Liver (tissue), 8 donors: ENCODE measurements at regions not wholly inside any gene's neighbourhood (a gene's known extent, or its start where the extent isn't known, plus 50 kb on each side); places are given as distances from the start of the nearest gene placed in this dataset.

Experiments
- DNase-seq: peaks from one replicate; pipeline ENCODE4 v3.0.0-alpha.2; 2017; ENCODE audit warnings: low spot score
- H3K27ac ChIP-seq, 2 donors: one replicate each; pipeline ENCODE4 v1.7.0; 2013; ENCODE audit warnings: inconsistent platforms in 2 of 2, low read length in 2 of 2, control low read depth in 1 of 2, low read depth in 1 of 2, mild to moderate bottlenecking in 1 of 2
- H3K27me3 ChIP-seq, 4 donors: one replicate each; pipeline versions ENCODE4 v1.6.1 to v1.7.0; 2013; ENCODE audit warnings: low read length in 3 of 4, inconsistent platforms in 1 of 4, mild to moderate bottlenecking in 1 of 4, moderate library complexity in 1 of 4; ENCODE audit not compliant: control insufficient read depth in 4 of 4, insufficient read depth in 4 of 4
- H3K36me3 ChIP-seq, 4 donors: one replicate each; pipeline versions ENCODE4 v1.6.1 to v1.7.0; 2013; ENCODE audit warnings: low read length in 3 of 4, mild to moderate bottlenecking in 3 of 4, low read depth in 1 of 4, moderate library complexity in 1 of 4; ENCODE audit not compliant: control insufficient read depth in 4 of 4, insufficient read depth in 3 of 4
- H3K4me1 ChIP-seq, 4 donors: one replicate each; pipeline versions ENCODE4 v1.6.1 to v1.7.0; 2013; ENCODE audit warnings: low read length in 3 of 4, mild to moderate bottlenecking in 3 of 4, moderate library complexity in 1 of 4; ENCODE audit not compliant: control insufficient read depth in 4 of 4, insufficient read depth in 4 of 4
- H3K4me3 ChIP-seq, 3 donors: one replicate each; pipeline versions ENCODE4 v1.6.1 to v1.7.0; 2013; ENCODE audit warnings: low read length in 3 of 3, control low read depth in 1 of 3, low read depth in 1 of 3, mild to moderate bottlenecking in 1 of 3
- H3K9ac ChIP-seq, 2 donors: one replicate each; pipeline ENCODE4 v1.7.0; 2013; ENCODE audit warnings: low read length in 2 of 2, mild to moderate bottlenecking in 2 of 2, moderate library complexity in 2 of 2, control low read depth in 1 of 2, low read depth in 1 of 2
- H3K9me3 ChIP-seq, 4 donors: one replicate each; pipeline versions ENCODE4 v1.6.1 to v1.7.0; 2013; ENCODE audit warnings: low read length in 3 of 4; ENCODE audit not compliant: control insufficient read depth in 4 of 4
- FOXA1 ChIP-seq: IDR thresholded peaks from 2 replicates; pipeline ENCODE4 v1.6.1; 2016; ENCODE audit warnings: antibody characterized with exemption
- FOXA2 ChIP-seq: IDR thresholded peaks from 2 replicates; pipeline ENCODE4 v1.6.1; 2016; ENCODE audit warnings: antibody characterized with exemption
- GABPA ChIP-seq, 2 donors: IDR thresholded peaks in 1 of 2; conservative IDR thresholded peaks in 1 of 2; 2 replicates each; pipeline ENCODE4 v1.6.1; 2016; ENCODE audit warnings: antibody characterized with exemption in 2 of 2, mild to moderate bottlenecking in 1 of 2, moderate library complexity in 1 of 2
- HNF4A ChIP-seq, 2 donors: conservative IDR thresholded peaks; 2 replicates each; pipeline ENCODE4 v1.6.1; 2016; ENCODE audit warnings: antibody characterized with exemption in 2 of 2, mild to moderate bottlenecking in 2 of 2
- HNF4G ChIP-seq: IDR thresholded peaks from 2 replicates; pipeline ENCODE4 v1.6.1; 2016; ENCODE audit warnings: antibody characterized with exemption
- JUND ChIP-seq, 2 donors: IDR thresholded peaks; 2 replicates each; pipeline ENCODE4 v1.6.1; 2016; ENCODE audit warnings: antibody characterized with exemption in 2 of 2
- NR2F2 ChIP-seq: IDR thresholded peaks from 2 replicates; pipeline ENCODE4 v1.6.1; 2016; ENCODE audit warnings: antibody characterized with exemption
- RAD21 ChIP-seq, 2 donors: IDR thresholded peaks; 2 replicates each; pipeline ENCODE4 v1.6.1; 2016; ENCODE audit warnings: antibody characterized with exemption in 2 of 2, mild to moderate bottlenecking in 2 of 2
- RXRA ChIP-seq, 2 donors: IDR thresholded peaks; 2 replicates each; pipeline ENCODE4 v1.6.1; 2017 to 2018; ENCODE audit warnings: antibody characterized with exemption in 2 of 2, mild to moderate bottlenecking in 1 of 2
- SP1 ChIP-seq: IDR thresholded peaks from 2 replicates; pipeline ENCODE4 v1.6.1; 2018; ENCODE audit warnings: antibody characterized with exemption, mild to moderate bottlenecking
- YY1 ChIP-seq: IDR thresholded peaks from 2 replicates; pipeline ENCODE4 v1.6.1; 2016; ENCODE audit warnings: antibody characterized with exemption, mild to moderate bottlenecking
- WGBS: extraction: QIAGEN DNeasy Blood & Tissue Kit; methylation state at CpG from one replicate; pipeline ENCODE4 v1.1.7; 2013; 5-methylcytosine and 5-hydroxymethylcytosine counted together
- TF ChIP-seq, protein P1 (sequence below): fragments of 150-350 bp; IDR thresholded peaks from 2 replicates; pipeline ENCODE4 v1.5.1; 2017; ENCODE audit warnings: improper control_type of control experiment, low read depth, low read length; ENCODE audit not compliant: missing input control
- TF ChIP-seq, protein P2 (sequence below): IDR thresholded peaks from 2 replicates; pipeline ENCODE4 v1.6.1; 2016; ENCODE audit warnings: antibody characterized with exemption, mild to moderate bottlenecking
- TF ChIP-seq, protein P3 (sequence below): IDR thresholded peaks from 2 replicates; pipeline ENCODE4 v1.6.1; 2016; ENCODE audit warnings: antibody characterized with exemption
- donor health status: healthy.
- donor health status: healthy.
- donor health status: healthy.
- donor health status: healthy.
- donor health status: healthy.

DNA sequence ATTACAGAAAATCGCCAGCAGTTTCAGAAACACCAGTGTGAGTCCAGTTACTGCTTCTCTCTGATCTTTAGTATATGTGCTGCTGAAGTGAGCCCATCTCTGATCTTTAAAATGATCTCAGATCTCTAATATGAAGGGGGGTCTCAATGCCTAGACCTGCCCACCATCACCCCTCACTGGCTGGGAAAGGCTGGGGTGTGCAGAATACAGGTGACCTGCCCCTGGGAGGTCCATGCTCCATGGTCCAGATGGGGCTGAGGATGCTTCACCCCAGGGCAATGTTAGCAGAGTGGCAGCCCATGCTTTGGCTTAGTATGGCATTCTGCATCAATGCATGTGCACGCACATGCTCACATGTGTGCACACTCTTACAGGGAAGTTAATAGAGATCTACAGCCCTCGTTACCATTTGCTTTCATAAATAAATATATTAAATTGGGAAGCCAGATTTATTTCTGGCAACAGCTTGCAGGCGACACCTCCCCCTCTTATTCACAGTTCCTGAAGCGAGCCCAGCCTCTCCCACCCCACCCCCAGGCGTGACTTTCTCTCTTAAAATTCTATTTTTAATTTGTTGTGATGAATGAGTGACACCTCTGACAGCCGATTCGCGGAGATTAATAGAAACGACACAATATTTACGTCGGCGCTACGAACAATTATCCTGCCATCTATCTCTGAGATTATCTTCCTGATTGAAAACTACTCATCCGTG lies 104.7 kb upstream of the ESRRB start:
- peaks cover 0 to 2% (median 0%) of the 10 kb centered on the region in 4 donors for H3K9me3 ChIP-seq
- H3K27ac ChIP-seq: no peak overlapping the region
- no peaks in the 10 kb centered on the region for H3K36me3 ChIP-seq
- H3K4me3 ChIP-seq: no peak overlapping the region
- H3K9ac ChIP-seq: no peak overlapping the region
- peaks cover 0 to 4% (median 0%) of the 10 kb centered on the region in 4 donors for H3K27me3 ChIP-seq
- TF ChIP-seq NR2F2: no peak
- TF ChIP-seq, protein P1, sequence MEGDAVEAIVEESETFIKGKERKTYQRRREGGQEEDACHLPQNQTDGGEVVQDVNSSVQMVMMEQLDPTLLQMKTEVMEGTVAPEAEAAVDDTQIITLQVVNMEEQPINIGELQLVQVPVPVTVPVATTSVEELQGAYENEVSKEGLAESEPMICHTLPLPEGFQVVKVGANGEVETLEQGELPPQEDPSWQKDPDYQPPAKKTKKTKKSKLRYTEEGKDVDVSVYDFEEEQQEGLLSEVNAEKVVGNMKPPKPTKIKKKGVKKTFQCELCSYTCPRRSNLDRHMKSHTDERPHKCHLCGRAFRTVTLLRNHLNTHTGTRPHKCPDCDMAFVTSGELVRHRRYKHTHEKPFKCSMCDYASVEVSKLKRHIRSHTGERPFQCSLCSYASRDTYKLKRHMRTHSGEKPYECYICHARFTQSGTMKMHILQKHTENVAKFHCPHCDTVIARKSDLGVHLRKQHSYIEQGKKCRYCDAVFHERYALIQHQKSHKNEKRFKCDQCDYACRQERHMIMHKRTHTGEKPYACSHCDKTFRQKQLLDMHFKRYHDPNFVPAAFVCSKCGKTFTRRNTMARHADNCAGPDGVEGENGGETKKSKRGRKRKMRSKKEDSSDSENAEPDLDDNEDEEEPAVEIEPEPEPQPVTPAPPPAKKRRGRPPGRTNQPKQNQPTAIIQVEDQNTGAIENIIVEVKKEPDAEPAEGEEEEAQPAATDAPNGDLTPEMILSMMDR: no peak
- TF ChIP-seq HNF4A (conservative IDR thresholded peaks at IDR 0.05): no peak
- no peak for TF ChIP-seq RXRA (IDR thresholded peaks at IDR 0.05)
- TF ChIP-seq YY1: no peak
- TF ChIP-seq HNF4G: no peak
- TF ChIP-seq, protein P2, sequence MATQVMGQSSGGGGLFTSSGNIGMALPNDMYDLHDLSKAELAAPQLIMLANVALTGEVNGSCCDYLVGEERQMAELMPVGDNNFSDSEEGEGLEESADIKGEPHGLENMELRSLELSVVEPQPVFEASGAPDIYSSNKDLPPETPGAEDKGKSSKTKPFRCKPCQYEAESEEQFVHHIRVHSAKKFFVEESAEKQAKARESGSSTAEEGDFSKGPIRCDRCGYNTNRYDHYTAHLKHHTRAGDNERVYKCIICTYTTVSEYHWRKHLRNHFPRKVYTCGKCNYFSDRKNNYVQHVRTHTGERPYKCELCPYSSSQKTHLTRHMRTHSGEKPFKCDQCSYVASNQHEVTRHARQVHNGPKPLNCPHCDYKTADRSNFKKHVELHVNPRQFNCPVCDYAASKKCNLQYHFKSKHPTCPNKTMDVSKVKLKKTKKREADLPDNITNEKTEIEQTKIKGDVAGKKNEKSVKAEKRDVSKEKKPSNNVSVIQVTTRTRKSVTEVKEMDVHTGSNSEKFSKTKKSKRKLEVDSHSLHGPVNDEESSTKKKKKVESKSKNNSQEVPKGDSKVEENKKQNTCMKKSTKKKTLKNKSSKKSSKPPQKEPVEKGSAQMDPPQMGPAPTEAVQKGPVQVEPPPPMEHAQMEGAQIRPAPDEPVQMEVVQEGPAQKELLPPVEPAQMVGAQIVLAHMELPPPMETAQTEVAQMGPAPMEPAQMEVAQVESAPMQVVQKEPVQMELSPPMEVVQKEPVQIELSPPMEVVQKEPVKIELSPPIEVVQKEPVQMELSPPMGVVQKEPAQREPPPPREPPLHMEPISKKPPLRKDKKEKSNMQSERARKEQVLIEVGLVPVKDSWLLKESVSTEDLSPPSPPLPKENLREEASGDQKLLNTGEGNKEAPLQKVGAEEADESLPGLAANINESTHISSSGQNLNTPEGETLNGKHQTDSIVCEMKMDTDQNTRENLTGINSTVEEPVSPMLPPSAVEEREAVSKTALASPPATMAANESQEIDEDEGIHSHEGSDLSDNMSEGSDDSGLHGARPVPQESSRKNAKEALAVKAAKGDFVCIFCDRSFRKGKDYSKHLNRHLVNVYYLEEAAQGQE: no peak
- no peak for TF ChIP-seq GABPA (IDR thresholded peaks at IDR 0.05 in 1 of 2, conservative IDR thresholded peaks at IDR 0.05 in 1 of 2)
- TF ChIP-seq RAD21 (IDR thresholded peaks at IDR 0.05): no peak
- TF ChIP-seq, protein P3, sequence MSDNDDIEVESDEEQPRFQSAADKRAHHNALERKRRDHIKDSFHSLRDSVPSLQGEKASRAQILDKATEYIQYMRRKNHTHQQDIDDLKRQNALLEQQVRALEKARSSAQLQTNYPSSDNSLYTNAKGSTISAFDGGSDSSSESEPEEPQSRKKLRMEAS: no peak
- no peak for TF ChIP-seq JUND (IDR thresholded peaks at IDR 0.05)
- no peak for TF ChIP-seq FOXA1
- H3K4me1 ChIP-seq: peaks cover 0 to 3% (median 0%) of the 10 kb centered on the region in 4 donors
- 85% methylated on average over 15 of the region's 15 CpGs for WGBS
- no peak for DNase-seq

DNA sequence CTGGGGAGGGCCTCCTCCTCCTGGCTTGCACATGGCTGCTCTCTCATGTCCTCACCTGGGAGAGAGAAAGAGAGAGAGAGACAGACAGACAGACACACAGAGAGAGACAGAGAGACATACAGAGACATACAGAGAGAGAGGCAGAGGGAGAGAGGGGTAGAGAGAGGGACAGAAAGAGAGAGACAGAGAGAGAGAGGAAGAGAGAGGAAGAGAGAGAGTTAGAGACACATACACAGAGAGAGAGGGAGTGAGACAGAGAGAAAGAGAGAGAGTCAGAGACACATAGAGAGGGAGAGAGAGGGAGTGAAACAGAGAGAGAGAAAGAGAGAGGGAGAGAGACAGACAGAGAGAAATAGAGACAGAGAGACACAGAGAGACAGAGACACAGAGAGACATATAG lies 103.6 kb upstream of the ESRRB start:
- Histone ChIP-seq H3K9ac (no peak overlapping the region), H3K9me3 (peaks cover 0 to 2% (median 0%) of the 10 kb centered on the region in 4 donors), H3K27ac (no peak overlapping the region), H3K36me3 (no peaks in the 10 kb centered on the region), H3K27me3 (peaks cover 0 to 4% (median 0%) of the 10 kb centered on the region in 4 donors), H3K4me3 (no peak overlapping the region), H3K4me1 (no peaks in the 10 kb centered on the region)
- no peak for TF ChIP-seq SP1
- TF ChIP-seq RXRA (IDR thresholded peaks at IDR 0.05): no peak
- TF ChIP-seq FOXA1: no peak
- no peak for TF ChIP-seq GABPA (IDR thresholded peaks at IDR 0.05 in 1 of 2, conservative IDR thresholded peaks at IDR 0.05 in 1 of 2)
- no peak for TF ChIP-seq FOXA2
- no peak for DNase-seq
